IgD-negative memory B cell (primary cell): ENCODE measurements at regions not wholly inside any gene's neighbourhood (a gene's known extent, or its start where the extent isn't known, plus 50 kb on each side); places are given as distances from the start of the nearest gene placed in this dataset.
A peak's percentile ranks its signal among the peaks of the same experiment; 100 is the strongest.

Source experiments
- H3K27ac Mint-ChIP-seq, 3 donors: one replicate each; pipeline ENCODE4 v1.8.0; 2020 to 2022; ENCODE audit warnings: mild to moderate bottlenecking in 3 of 3, mixed read lengths in 3 of 3, moderate library complexity in 1 of 3
- H3K27me3 Mint-ChIP-seq: one replicate; pipeline ENCODE4 v1.8.0; 2021; ENCODE audit warnings: mixed read lengths
- H3K36me3 Mint-ChIP-seq: one replicate; pipeline ENCODE4 v1.8.0; 2020; ENCODE audit warnings: mild to moderate bottlenecking, mixed read lengths
- H3K4me1 Mint-ChIP-seq, 3 donors: one replicate each; pipeline ENCODE4 v1.8.0; 2020 to 2022; ENCODE audit warnings: mixed read lengths in 3 of 3, mild to moderate bottlenecking in 1 of 3
- H3K4me3 Mint-ChIP-seq, 4 donors: one replicate each; pipeline ENCODE4 v1.8.0; 2020 to 2022; ENCODE audit warnings: mild to moderate bottlenecking in 4 of 4, mixed read lengths in 4 of 4, moderate library complexity in 3 of 4
- H3K9me3 Mint-ChIP-seq, 3 donors: one replicate each; pipeline ENCODE4 v1.8.0; 2020 to 2021; ENCODE audit warnings: mixed read lengths in 3 of 3, mild to moderate bottlenecking in 1 of 3

- H3K4me3 Mint-ChIP-seq = no peak overlapping the region
- H3K36me3 Mint-ChIP-seq = peaks cover 8% of the 10 kb centered on the region
- peaks cover 5% of the 10 kb centered on the region for H3K27me3 Mint-ChIP-seq
- no peak overlapping the region for H3K27ac Mint-ChIP-seq
- H3K4me1 Mint-ChIP-seq = peaks cover 1 to 10% (median 6%) of the 10 kb centered on the region in 3 donors
- no peaks in the 10 kb centered on the region for H3K9me3 Mint-ChIP-seq
Observed at GRCh38 chr13:40343550-40344269, 322.7 kb downstream of the FOXO1 start.

- Mint-ChIP-seq H3K36me3 (peaks cover 8% of the 10 kb centered on the region), H3K27ac (no peak overlapping the region), H3K27me3 (peaks cover 5% of the 10 kb centered on the region), H3K4me3 (peak overlapping the region in 1 of 4 donors; percentile 58), H3K4me1 (peaks cover 1 to 10% (median 6%) of the 10 kb centered on the region in 3 donors), H3K9me3 (no peaks in the 10 kb centered on the region)
Observed at GRCh38 chr13:40344270-40345148, 321.9 kb downstream of the FOXO1 start.

- no peaks in the 10 kb centered on the region for H3K9me3 Mint-ChIP-seq
- peaks cover 5% of the 10 kb centered on the region for H3K27me3 Mint-ChIP-seq
- H3K36me3 Mint-ChIP-seq = peaks cover 8% of the 10 kb centered on the region
- H3K27ac Mint-ChIP-seq = no peak overlapping the region
- no peak overlapping the region for H3K4me3 Mint-ChIP-seq
- peaks cover 1 to 10% (median 6%) of the 10 kb centered on the region in 3 donors for H3K4me1 Mint-ChIP-seq
Observed at GRCh38 chr13:40345149-40345514, 321.3 kb downstream of the FOXO1 start.

- Mint-ChIP-seq H3K9me3 (no peaks in the 10 kb centered on the region), H3K36me3 (peaks cover 8% of the 10 kb centered on the region), H3K27me3 (peaks cover 5% of the 10 kb centered on the region), H3K4me1 (peaks cover 1 to 10% (median 6%) of the 10 kb centered on the region in 3 donors), H3K4me3 (no peak overlapping the region), H3K27ac (no peak overlapping the region)
Observed at GRCh38 chr13:40345654-40346372, 320.6 kb downstream of the FOXO1 start.

- Mint-ChIP-seq H3K36me3 (peaks cover 8% of the 10 kb centered on the region), H3K4me1 (peaks cover 1 to 10% (median 6%) of the 10 kb centered on the region in 3 donors), H3K27ac (no peak overlapping the region), H3K4me3 (no peak overlapping the region), H3K9me3 (no peaks in the 10 kb centered on the region), H3K27me3 (peaks cover 5% of the 10 kb centered on the region)
Observed at GRCh38 chr13:40346592-40346991, 319.8 kb downstream of the FOXO1 start.

GRCh38 chr13:40348096-40348679 is 318.3 kb downstream of the FOXO1 start:
- Mint-ChIP-seq H3K4me3 (peak overlapping the region in 1 of 4 donors; percentile 59), H3K36me3 (peaks cover 7% of the 10 kb centered on the region), H3K27ac (no peak overlapping the region), H3K9me3 (no peaks in the 10 kb centered on the region), H3K27me3 (peaks cover 5% of the 10 kb centered on the region), H3K4me1 (peaks cover 1 to 10% (median 6%) of the 10 kb centered on the region in 3 donors)

- peaks cover 7% of the 10 kb centered on the region for H3K36me3 Mint-ChIP-seq
- H3K27ac Mint-ChIP-seq = no peak overlapping the region
- H3K9me3 Mint-ChIP-seq = no peaks in the 10 kb centered on the region
- H3K27me3 Mint-ChIP-seq = peaks cover 4% of the 10 kb centered on the region
- H3K4me3 Mint-ChIP-seq = no peak overlapping the region
- no peaks in the 10 kb centered on the region for H3K4me1 Mint-ChIP-seq
Observed at GRCh38 chr13:40350283-40350992, 316.0 kb downstream of the FOXO1 start.

- Mint-ChIP-seq H3K36me3 (peaks cover 3% of the 10 kb centered on the region), H3K27ac (no peak overlapping the region)
Observed at GRCh38 chr13:40351537-40352379, 314.7 kb downstream of the FOXO1 start.

GRCh38 chr13:40352380-40352778 is 314.1 kb downstream of the FOXO1 start:
- H3K27ac Mint-ChIP-seq = no peak overlapping the region

More at GRCh38 chr13:40351537-40352379, 314.7 kb downstream of the FOXO1 start:
- peaks cover 0 to 2% (median 0%) of the 10 kb centered on the region in 3 donors for H3K4me1 Mint-ChIP-seq
- H3K4me3 Mint-ChIP-seq = no peak overlapping the region
- no peaks in the 10 kb centered on the region for H3K9me3 Mint-ChIP-seq
- H3K27me3 Mint-ChIP-seq = peaks cover 4% of the 10 kb centered on the region

GRCh38 chr13:40352802-40353562 is 313.5 kb downstream of the FOXO1 start:
- no peaks in the 10 kb centered on the region for H3K9me3 Mint-ChIP-seq
- H3K36me3 Mint-ChIP-seq = peaks cover 1% of the 10 kb centered on the region
- H3K27me3 Mint-ChIP-seq = peaks cover 2% of the 10 kb centered on the region
- no peak overlapping the region for H3K4me3 Mint-ChIP-seq
- H3K27ac Mint-ChIP-seq = peak overlapping the region in 2 of 3 donors; percentile 2 to 36
- H3K4me1 Mint-ChIP-seq = peaks cover 0 to 2% (median 0%) of the 10 kb centered on the region in 3 donors

More at GRCh38 chr13:40352380-40352778, 314.1 kb downstream of the FOXO1 start:
- Mint-ChIP-seq H3K36me3 (peaks cover 3% of the 10 kb centered on the region), H3K4me3 (no peak overlapping the region), H3K4me1 (peaks cover 0 to 2% (median 0%) of the 10 kb centered on the region in 3 donors), H3K27me3 (peaks cover 4% of the 10 kb centered on the region), H3K9me3 (no peaks in the 10 kb centered on the region)

- Mint-ChIP-seq H3K27me3 (no peaks in the 10 kb centered on the region), H3K4me1 (peaks cover 0 to 2% (median 0%) of the 10 kb centered on the region in 3 donors), H3K9me3 (no peaks in the 10 kb centered on the region), H3K4me3 (peak overlapping the region in 1 of 4 donors; percentile 75), H3K36me3 (no peaks in the 10 kb centered on the region), H3K27ac (peak overlapping the region in 1 of 3 donors; percentile 52)
Observed at GRCh38 chr13:40355126-40355724, 311.2 kb downstream of the FOXO1 start.

- Mint-ChIP-seq H3K9me3 (no peaks in the 10 kb centered on the region), H3K36me3 (no peaks in the 10 kb centered on the region), H3K27me3 (no peaks in the 10 kb centered on the region), H3K27ac (no peak overlapping the region), H3K4me1 (peaks cover 0 to 2% (median 0%) of the 10 kb centered on the region in 3 donors), H3K4me3 (peak overlapping the region in 1 of 4 donors; percentile 88)
Observed at GRCh38 chr13:40356011-40356410, 310.4 kb downstream of the FOXO1 start.
